Nephron progenitor cell (in vitro differentiated cells): ENCODE measurements at regions not wholly inside any gene's neighbourhood (a gene's known extent, or its start where the extent isn't known, plus 50 kb on each side); places are given as distances from the start of the nearest gene placed in this dataset.

Source experiments
- DNase-seq: peaks from one replicate; pipeline ENCODE4 v3.0.0; 2021
- H3K27ac Mint-ChIP-seq: 2 replicates; pipeline ENCODE4 v1.8.0; 2021; ENCODE audit warnings: mild to moderate bottlenecking, moderate library complexity, mixed read lengths
- H3K27me3 Mint-ChIP-seq: 2 replicates; pipeline ENCODE4 v1.8.0; 2021; ENCODE audit warnings: mild to moderate bottlenecking, low read depth, mixed read lengths; ENCODE audit not compliant: poor library complexity
- H3K36me3 Mint-ChIP-seq: 2 replicates; pipeline ENCODE4 v1.8.0; 2021; ENCODE audit warnings: low read depth, mixed read lengths
- H3K4me1 Mint-ChIP-seq: 2 replicates; pipeline ENCODE4 v1.8.0; 2021; ENCODE audit warnings: mixed read lengths
- H3K4me3 Mint-ChIP-seq: 2 replicates; pipeline ENCODE4 v1.8.0; 2021; ENCODE audit warnings: mild to moderate bottlenecking, moderate library complexity, mixed read lengths
- H3K9me3 Mint-ChIP-seq: 2 replicates; pipeline ENCODE4 v1.8.0; 2021; ENCODE audit warnings: mild to moderate bottlenecking, moderate library complexity, mixed read lengths
- TF ChIP-seq, protein P1 (sequence below): fragments of 200-600 bp; sonication (generic); IDR thresholded peaks from 2 replicates; pipeline ENCODE4 v1.5.0; 2021; ENCODE audit warnings: antibody characterized with exemption

DNA sequence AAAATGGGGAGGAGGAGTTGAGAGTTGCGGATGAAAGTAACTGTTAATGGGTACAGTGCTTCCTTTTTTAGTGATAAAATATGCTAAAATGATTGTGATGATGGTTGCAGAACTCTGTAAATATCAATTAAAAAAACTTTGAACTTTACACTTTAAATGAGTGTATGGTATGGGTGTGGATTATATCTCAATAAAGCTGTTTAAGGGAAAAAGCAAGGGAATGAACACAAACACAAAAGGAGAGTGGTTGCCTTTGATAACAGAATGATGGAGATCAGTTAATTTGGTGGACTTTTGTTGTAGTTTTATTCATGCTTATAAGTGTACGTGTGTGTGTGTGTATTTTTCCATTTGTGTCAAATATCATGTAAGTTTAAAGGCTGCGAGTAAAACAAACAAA lies 186.1 kb downstream of the ZNF608 start:
- Mint-ChIP-seq H3K27ac (no peak overlapping the region), H3K9me3 (peaks cover 11% of the 10 kb centered on the region), H3K27me3 (peaks cover 5% of the 10 kb centered on the region)

DNA sequence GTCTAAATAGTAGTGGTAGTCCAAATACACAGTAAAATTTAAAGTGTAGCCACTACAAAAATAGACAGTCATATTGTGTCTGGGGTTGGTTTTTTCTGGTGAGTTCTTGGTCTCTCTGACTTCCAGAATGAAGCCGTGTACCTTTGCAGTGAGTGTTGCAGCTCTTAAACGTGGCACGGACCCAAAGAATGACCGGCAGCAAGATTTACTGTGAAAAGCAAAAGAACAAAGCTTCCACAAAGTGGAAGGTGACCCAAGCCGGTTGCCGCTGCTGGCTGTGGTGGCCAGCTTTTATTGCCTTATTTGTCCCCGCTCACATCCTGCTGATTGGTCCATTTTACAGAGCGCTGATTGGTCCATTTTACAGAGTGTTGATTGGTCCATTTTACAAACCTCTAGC lies 188.7 kb downstream of the ZNF608 start:
- DNase-seq = no peak
- H3K4me1 Mint-ChIP-seq = peaks cover 4% of the 10 kb centered on the region
- H3K27me3 Mint-ChIP-seq = peaks cover 5% of the 10 kb centered on the region
- TF ChIP-seq, protein P1, sequence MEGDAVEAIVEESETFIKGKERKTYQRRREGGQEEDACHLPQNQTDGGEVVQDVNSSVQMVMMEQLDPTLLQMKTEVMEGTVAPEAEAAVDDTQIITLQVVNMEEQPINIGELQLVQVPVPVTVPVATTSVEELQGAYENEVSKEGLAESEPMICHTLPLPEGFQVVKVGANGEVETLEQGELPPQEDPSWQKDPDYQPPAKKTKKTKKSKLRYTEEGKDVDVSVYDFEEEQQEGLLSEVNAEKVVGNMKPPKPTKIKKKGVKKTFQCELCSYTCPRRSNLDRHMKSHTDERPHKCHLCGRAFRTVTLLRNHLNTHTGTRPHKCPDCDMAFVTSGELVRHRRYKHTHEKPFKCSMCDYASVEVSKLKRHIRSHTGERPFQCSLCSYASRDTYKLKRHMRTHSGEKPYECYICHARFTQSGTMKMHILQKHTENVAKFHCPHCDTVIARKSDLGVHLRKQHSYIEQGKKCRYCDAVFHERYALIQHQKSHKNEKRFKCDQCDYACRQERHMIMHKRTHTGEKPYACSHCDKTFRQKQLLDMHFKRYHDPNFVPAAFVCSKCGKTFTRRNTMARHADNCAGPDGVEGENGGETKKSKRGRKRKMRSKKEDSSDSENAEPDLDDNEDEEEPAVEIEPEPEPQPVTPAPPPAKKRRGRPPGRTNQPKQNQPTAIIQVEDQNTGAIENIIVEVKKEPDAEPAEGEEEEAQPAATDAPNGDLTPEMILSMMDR = no peak
- no peak overlapping the region for H3K27ac Mint-ChIP-seq
- H3K9me3 Mint-ChIP-seq = peaks cover 11% of the 10 kb centered on the region
- peaks cover 6% of the 10 kb centered on the region for H3K36me3 Mint-ChIP-seq
- no peak overlapping the region for H3K4me3 Mint-ChIP-seq

More for the DNA sequence above, 186.1 kb downstream of the ZNF608 start:
- H3K4me3 Mint-ChIP-seq = no peak overlapping the region
- peaks cover 7% of the 10 kb centered on the region for H3K4me1 Mint-ChIP-seq
- no peak for DNase-seq
- peaks cover 6% of the 10 kb centered on the region for H3K36me3 Mint-ChIP-seq
- TF ChIP-seq, protein P1 = no peak

DNA sequence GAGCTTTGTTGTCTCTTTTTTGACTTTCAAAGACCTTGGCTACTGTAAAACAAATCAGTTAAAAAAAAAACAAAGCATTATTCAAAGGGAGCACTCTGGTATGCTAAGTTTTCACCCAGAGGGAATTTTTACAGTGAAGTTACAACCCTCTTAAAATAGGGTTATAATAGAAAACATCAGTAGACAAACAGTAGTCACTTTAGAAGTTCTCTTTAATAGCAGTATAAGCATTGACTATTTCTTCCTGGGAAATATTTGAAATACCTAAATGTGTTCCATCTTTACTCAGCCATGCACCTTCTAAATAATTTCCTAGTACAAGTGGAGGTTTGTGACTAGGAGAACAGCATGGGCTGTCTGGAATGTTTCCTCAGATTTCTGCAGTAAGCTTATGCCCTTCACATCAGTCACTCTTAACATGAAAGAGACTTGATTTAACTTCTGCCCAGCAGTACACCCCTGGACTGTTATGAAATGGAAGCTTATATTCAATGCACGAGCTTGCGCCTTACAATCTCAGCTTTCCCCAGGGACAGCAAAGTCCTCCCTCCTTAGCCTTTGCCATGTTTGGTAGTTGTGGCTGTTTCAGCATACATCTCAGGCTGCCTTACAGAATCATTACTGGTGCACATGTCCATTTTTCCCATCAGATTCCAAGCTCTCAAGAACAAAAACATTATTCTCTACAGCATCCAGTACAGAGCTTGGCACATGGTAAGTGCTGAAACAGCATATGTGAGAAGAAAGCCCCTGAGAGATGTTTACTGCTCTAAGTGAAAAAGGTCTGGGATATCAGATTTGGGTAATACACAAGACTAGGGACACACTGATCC lies 191.5 kb downstream of the ZNF608 start:
- Mint-ChIP-seq H3K36me3 (peaks cover 6% of the 10 kb centered on the region), H3K27me3 (no peaks in the 10 kb centered on the region), H3K9me3 (peaks cover 11% of the 10 kb centered on the region), H3K4me1 (peaks cover 16% of the 10 kb centered on the region), H3K27ac (no peak overlapping the region), H3K4me3 (no peak overlapping the region)
- TF ChIP-seq, protein P1 = no peak
- no peak for DNase-seq

DNA sequence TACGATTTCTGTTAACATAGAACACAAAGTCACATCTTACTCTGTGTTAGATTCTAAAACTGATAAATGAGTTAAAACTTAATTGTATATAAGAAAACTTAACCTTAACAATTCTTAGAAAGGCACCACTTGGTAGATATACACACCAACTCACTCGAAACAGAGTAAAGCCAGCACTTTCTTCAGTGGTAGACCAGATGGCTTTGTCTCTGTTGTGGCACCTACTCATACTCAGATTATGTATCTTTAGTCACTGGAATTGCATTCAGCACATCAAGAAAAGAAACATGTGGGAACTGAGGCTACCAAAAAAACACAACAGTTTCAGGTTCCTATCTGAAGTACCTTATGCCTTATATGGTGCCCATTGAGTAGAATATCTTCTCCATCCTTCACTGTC lies 192.5 kb downstream of the ZNF608 start:
- Mint-ChIP-seq H3K27ac (no peak overlapping the region), H3K4me3 (no peak overlapping the region), H3K9me3 (peaks cover 11% of the 10 kb centered on the region), H3K36me3 (peaks cover 6% of the 10 kb centered on the region), H3K27me3 (no peaks in the 10 kb centered on the region), H3K4me1 (peaks cover 23% of the 10 kb centered on the region)
- DNase-seq = no peak
- TF ChIP-seq, protein P1 = no peak

DNA sequence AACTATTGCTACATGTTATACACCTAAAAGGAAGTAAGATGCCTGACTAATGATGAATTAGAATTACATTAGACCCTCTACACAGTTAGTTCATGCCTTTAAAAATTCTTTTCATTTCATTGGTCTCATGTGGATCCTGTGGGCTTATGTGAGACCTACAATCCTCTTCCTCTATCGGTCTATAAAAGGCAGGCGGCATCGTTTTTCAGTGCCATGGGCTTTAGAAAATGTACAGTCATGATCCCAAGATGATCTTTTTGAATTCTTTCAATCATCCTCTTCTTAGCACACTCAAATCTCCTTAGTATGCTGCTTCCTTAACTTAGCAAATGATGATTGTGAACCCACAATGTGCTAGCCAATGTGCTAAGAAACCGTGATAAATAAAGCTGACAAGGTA lies 193.9 kb downstream of the ZNF608 start:
- peaks cover 23% of the 10 kb centered on the region for H3K4me1 Mint-ChIP-seq
- DNase-seq = no peak
- H3K36me3 Mint-ChIP-seq = peaks cover 6% of the 10 kb centered on the region
- TF ChIP-seq, protein P1 = no peak
- no peaks in the 10 kb centered on the region for H3K27me3 Mint-ChIP-seq
- H3K27ac Mint-ChIP-seq = no peak overlapping the region
- H3K4me3 Mint-ChIP-seq = no peak overlapping the region
- peaks cover 11% of the 10 kb centered on the region for H3K9me3 Mint-ChIP-seq

GRCh38 chr5:124551939-124552279 lies 194.5 kb downstream of the ZNF608 start:
- Mint-ChIP-seq H3K27ac (no peak overlapping the region), H3K4me1 (peaks cover 23% of the 10 kb centered on the region), H3K36me3 (peaks cover under 1% of the 10 kb centered on the region), H3K4me3 (no peak overlapping the region), H3K27me3 (no peaks in the 10 kb centered on the region), H3K9me3 (peaks cover 5% of the 10 kb centered on the region)
- DNase-seq = no peak
- TF ChIP-seq, protein P1 = no peak
